GM23338 (cell line): ENCODE measurements at regions not wholly inside any gene's neighbourhood (a gene's known extent, or its start where the extent isn't known, plus 50 kb on each side); places are given as distances from the start of the nearest gene placed in this dataset.

Experiments
- ATAC-seq: fragments of 200-7000 bp; cut with Tn5 transposase; 3 replicates; pipeline ENCODE4 v1.9.1; 2020
- DNase-seq: peaks from one replicate; pipeline ENCODE4 v3.0.0-alpha.2; 2015; ENCODE audit warnings: low spot score
- H2AFZ ChIP-seq: fragments of 200-600 bp; sonication (generic); 2 replicates; pipeline ENCODE4 v1.8.0; 2016; ENCODE audit warnings: antibody characterized with exemption, mild to moderate bottlenecking, moderate library complexity
- H3F3A ChIP-seq: fragments of 200-600 bp; sonication (generic); replicated peaks from 2 replicates; pipeline ENCODE4 v1.8.0; 2017; ENCODE audit warnings: antibody characterized with exemption, mixed run types, low read depth
- H3K27ac ChIP-seq: fragments of 200-600 bp; sonication (generic); 2 replicates; pipeline ENCODE4 v1.6.1; 2016; ENCODE audit warnings: low read depth
- H3K27me3 ChIP-seq: fragments of 200-600 bp; sonication (generic); 2 replicates; pipeline ENCODE4 v1.8.0; 2016; ENCODE audit warnings: mild to moderate bottlenecking, mixed run types, moderate library complexity; ENCODE audit not compliant: insufficient read depth
- H3K36me3 ChIP-seq: fragments of 200-600 bp; sonication (generic); 2 replicates; pipeline ENCODE4 v1.8.0; 2016; ENCODE audit warnings: mild to moderate bottlenecking; ENCODE audit not compliant: insufficient read depth
- H3K4me1 ChIP-seq: fragments of 200-600 bp; sonication (generic); 2 replicates; pipeline ENCODE4 v1.8.0; 2016; ENCODE audit warnings: mild to moderate bottlenecking, moderate library complexity; ENCODE audit not compliant: insufficient read depth
- H3K4me2 ChIP-seq: fragments of 200-600 bp; sonication (generic); 2 replicates; pipeline ENCODE4 v1.7.1; 2017; ENCODE audit warnings: mixed run types
- H3K4me3 ChIP-seq: fragments of 200-600 bp; sonication (generic); 2 replicates; pipeline ENCODE4 v1.6.1; 2016; ENCODE audit warnings: mixed run types
- H3K79me2 ChIP-seq: fragments of 200-600 bp; sonication (generic); replicated peaks from 2 replicates; pipeline ENCODE4 v1.8.0; 2017; ENCODE audit warnings: mild to moderate bottlenecking; ENCODE audit not compliant: insufficient read depth
- H3K9me2 ChIP-seq: fragments of 200-600 bp; sonication (generic); 2 replicates; pipeline ENCODE4 v1.8.0; 2017; ENCODE audit not compliant: insufficient read depth
- H4K20me1 ChIP-seq: fragments of 200-600 bp; sonication (generic); replicated peaks from 2 replicates; pipeline ENCODE4 v1.8.0; 2017; ENCODE audit warnings: mild to moderate bottlenecking; ENCODE audit not compliant: insufficient read depth
- H3K27ac Mint-ChIP-seq: 2 replicates; pipeline ENCODE4 v1.8.0; 2020; ENCODE audit warnings: inconsistent platforms, mild to moderate bottlenecking, moderate library complexity, mixed read lengths
- H3K27me3 Mint-ChIP-seq: 3 replicates; pipeline ENCODE4 v1.8.0; 2022; ENCODE audit warnings: low read depth, mild to moderate bottlenecking, moderate library complexity, mixed read lengths, inconsistent platforms; ENCODE audit not compliant: insufficient read depth, poor library complexity
- H3K36me3 Mint-ChIP-seq: 3 replicates; pipeline ENCODE4 v1.8.0; 2021; ENCODE audit warnings: low read depth, mild to moderate bottlenecking, inconsistent platforms, moderate library complexity, mixed read lengths
- H3K4me1 Mint-ChIP-seq: 3 replicates; pipeline ENCODE4 v1.8.0; 2020; ENCODE audit warnings: mild to moderate bottlenecking, inconsistent platforms, mixed read lengths
- H3K4me3 Mint-ChIP-seq: 3 replicates; pipeline ENCODE4 v1.8.0; 2021; ENCODE audit warnings: moderate library complexity, mild to moderate bottlenecking, inconsistent platforms, mixed read lengths
- H3K9me3 Mint-ChIP-seq: 3 replicates; pipeline ENCODE4 v1.8.0; 2020; ENCODE audit warnings: moderate library complexity, mild to moderate bottlenecking, inconsistent platforms, mixed read lengths
- CREB1 ChIP-seq: fragments of 250-450 bp; sonication (Bioruptor Pico); IDR thresholded peaks from 2 replicates; pipeline ENCODE4 v1.5.0; 2020; ENCODE audit warnings: low read depth, mild to moderate bottlenecking, moderate library complexity
- EZH2 ChIP-seq: fragments of 200-600 bp; sonication (generic); IDR thresholded peaks from one replicate; pipeline ENCODE4 v1.8.0; 2017; ENCODE audit warnings: antibody characterized with exemption, mild to moderate bottlenecking, low read depth; ENCODE audit not compliant: unreplicated experiment
- EZH2phosphoT487 ChIP-seq: fragments of 200-600 bp; sonication (generic); IDR thresholded peaks from one replicate; pipeline ENCODE4 v1.8.1; 2018; ENCODE audit warnings: antibody characterized with exemption; ENCODE audit not compliant: unreplicated experiment
- JUNB ChIP-seq: IDR thresholded peaks from one replicate; pipeline ENCODE4 v1.6.1; 2016; ENCODE audit warnings: antibody characterized with exemption; ENCODE audit not compliant: unreplicated experiment
- POLR2AphosphoS5 ChIP-seq: IDR thresholded peaks from 2 replicates; pipeline ENCODE4 v1.6.1; 2016; ENCODE audit warnings: antibody characterized with exemption, low read depth
- STAT1 ChIP-seq: IDR thresholded peaks from one replicate; pipeline ENCODE4 v1.6.1; 2016; ENCODE audit warnings: antibody characterized with exemption; ENCODE audit not compliant: unreplicated experiment
- ZNF331 ChIP-seq: fragments of 250-450 bp; sonication (Bioruptor Pico); IDR thresholded peaks from 2 replicates; pipeline ENCODE4 v1.5.0; 2020; ENCODE audit warnings: low read depth, mild to moderate bottlenecking, moderate library complexity
- TF ChIP-seq, protein P1 (sequence below): IDR thresholded peaks from one replicate; pipeline ENCODE4 v1.6.1; 2018; ENCODE audit warnings: antibody characterized with exemption; ENCODE audit not compliant: unreplicated experiment
- TF ChIP-seq, protein P2 (sequence below): fragments of 250-450 bp; sonication (Bioruptor Pico); IDR thresholded peaks from 2 replicates; pipeline ENCODE4 v1.5.0; 2020; ENCODE audit warnings: mild to moderate bottlenecking, moderate library complexity
- TF ChIP-seq, protein P3 (sequence below): IDR thresholded peaks from 2 replicates; pipeline ENCODE4 v1.6.1; 2016; ENCODE audit warnings: antibody characterized with exemption

DNA sequence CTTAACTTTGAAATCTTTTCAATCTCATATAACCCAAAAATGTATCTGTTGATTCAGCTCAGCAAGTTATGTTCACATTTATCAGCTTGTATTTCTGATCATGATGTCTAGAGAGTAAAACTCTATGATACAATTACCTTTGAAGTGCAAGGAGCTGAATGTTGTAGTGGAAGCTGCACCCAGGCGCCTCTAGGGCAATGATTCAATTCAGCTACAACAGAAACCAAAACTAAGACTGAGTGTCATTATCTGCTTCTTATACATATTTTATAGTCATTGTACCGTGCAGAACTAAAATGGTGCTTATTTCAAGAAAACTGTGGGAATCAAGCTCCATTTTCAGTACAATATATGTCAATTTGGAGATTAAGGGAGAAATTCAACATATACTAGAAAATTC is 1237.5 kb downstream of the ZPLD1 start (continued):
- TF ChIP-seq, protein P1, sequence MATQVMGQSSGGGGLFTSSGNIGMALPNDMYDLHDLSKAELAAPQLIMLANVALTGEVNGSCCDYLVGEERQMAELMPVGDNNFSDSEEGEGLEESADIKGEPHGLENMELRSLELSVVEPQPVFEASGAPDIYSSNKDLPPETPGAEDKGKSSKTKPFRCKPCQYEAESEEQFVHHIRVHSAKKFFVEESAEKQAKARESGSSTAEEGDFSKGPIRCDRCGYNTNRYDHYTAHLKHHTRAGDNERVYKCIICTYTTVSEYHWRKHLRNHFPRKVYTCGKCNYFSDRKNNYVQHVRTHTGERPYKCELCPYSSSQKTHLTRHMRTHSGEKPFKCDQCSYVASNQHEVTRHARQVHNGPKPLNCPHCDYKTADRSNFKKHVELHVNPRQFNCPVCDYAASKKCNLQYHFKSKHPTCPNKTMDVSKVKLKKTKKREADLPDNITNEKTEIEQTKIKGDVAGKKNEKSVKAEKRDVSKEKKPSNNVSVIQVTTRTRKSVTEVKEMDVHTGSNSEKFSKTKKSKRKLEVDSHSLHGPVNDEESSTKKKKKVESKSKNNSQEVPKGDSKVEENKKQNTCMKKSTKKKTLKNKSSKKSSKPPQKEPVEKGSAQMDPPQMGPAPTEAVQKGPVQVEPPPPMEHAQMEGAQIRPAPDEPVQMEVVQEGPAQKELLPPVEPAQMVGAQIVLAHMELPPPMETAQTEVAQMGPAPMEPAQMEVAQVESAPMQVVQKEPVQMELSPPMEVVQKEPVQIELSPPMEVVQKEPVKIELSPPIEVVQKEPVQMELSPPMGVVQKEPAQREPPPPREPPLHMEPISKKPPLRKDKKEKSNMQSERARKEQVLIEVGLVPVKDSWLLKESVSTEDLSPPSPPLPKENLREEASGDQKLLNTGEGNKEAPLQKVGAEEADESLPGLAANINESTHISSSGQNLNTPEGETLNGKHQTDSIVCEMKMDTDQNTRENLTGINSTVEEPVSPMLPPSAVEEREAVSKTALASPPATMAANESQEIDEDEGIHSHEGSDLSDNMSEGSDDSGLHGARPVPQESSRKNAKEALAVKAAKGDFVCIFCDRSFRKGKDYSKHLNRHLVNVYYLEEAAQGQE: no peak
- no peak for TF ChIP-seq EZH2phosphoT487
- no peak for TF ChIP-seq JUNB
- TF ChIP-seq ZNF331 (CRISPR knock-in tag): no peak

DNA sequence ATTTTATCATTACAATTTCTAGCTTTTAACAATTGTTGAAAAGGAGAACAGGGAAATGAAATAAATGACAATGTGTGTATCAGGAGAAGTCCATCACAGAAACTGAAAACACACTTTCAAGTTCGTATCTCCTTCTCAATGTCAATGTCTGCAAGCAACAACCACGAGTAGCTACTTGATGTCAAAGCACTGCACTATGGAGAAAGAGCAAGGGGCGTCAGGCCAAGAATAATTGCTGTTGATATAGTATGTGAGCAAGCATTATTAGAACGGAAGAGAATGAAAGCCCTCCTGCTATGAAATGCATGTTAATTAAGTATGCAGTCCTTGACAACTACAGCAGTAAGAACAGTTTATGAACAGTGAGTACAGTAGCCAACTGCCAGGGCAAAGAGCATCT is 1250.1 kb downstream of the ZPLD1 start:
- no peaks in the 10 kb centered on the region for H3K4me1 ChIP-seq
- H3K4me2 ChIP-seq: no peak overlapping the region
- TF ChIP-seq, protein P2, sequence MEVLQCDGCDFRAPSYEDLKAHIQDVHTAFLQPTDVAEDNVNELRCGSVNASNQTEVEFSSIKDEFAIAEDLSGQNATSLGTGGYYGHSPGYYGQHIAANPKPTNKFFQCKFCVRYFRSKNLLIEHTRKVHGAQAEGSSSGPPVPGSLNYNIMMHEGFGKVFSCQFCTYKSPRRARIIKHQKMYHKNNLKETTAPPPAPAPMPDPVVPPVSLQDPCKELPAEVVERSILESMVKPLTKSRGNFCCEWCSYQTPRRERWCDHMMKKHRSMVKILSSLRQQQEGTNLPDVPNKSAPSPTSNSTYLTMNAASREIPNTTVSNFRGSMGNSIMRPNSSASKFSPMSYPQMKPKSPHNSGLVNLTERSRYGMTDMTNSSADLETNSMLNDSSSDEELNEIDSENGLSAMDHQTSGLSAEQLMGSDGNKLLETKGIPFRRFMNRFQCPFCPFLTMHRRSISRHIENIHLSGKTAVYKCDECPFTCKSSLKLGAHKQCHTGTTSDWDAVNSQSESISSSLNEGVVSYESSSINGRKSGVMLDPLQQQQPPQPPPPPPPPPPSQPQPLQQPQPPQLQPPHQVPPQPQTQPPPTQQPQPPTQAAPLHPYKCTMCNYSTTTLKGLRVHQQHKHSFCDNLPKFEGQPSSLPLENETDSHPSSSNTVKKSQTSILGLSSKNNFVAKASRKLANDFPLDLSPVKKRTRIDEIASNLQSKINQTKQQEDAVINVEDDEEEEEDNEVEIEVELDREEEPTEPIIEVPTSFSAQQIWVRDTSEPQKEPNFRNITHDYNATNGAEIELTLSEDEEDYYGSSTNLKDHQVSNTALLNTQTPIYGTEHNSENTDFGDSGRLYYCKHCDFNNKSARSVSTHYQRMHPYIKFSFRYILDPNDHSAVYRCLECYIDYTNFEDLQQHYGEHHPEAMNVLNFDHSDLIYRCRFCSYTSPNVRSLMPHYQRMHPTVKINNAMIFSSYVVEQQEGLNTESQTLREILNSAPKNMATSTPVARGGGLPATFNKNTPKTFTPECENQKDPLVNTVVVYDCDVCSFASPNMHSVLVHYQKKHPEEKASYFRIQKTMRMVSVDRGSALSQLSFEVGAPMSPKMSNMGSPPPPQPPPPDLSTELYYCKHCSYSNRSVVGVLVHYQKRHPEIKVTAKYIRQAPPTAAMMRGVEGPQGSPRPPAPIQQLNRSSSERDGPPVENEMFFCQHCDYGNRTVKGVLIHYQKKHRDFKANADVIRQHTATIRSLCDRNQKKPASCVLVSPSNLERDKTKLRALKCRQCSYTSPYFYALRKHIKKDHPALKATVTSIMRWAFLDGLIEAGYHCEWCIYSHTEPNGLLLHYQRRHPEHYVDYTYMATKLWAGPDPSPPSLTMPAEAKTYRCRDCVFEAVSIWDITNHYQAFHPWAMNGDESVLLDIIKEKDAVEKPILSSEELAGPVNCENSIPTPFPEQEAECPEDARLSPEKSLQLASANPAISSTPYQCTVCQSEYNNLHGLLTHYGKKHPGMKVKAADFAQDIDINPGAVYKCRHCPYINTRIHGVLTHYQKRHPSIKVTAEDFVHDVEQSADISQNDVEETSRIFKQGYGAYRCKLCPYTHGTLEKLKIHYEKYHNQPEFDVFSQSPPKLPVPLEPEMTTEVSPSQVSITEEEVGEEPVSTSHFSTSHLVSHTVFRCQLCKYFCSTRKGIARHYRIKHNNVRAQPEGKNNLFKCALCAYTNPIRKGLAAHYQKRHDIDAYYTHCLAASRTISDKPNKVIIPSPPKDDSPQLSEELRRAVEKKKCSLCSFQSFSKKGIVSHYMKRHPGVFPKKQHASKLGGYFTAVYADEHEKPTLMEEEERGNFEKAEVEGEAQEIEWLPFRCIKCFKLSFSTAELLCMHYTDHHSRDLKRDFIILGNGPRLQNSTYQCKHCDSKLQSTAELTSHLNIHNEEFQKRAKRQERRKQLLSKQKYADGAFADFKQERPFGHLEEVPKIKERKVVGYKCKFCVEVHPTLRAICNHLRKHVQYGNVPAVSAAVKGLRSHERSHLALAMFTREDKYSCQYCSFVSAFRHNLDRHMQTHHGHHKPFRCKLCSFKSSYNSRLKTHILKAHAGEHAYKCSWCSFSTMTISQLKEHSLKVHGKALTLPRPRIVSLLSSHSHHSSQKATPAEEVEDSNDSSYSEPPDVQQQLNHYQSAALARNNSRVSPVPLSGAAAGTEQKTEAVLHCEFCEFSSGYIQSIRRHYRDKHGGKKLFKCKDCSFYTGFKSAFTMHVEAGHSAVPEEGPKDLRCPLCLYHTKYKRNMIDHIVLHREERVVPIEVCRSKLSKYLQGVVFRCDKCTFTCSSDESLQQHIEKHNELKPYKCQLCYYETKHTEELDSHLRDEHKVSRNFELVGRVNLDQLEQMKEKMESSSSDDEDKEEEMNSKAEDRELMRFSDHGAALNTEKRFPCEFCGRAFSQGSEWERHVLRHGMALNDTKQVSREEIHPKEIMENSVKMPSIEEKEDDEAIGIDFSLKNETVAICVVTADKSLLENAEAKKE: no peak
- TF ChIP-seq CREB1 (CRISPR knock-in tag) (no peak), POLR2AphosphoS5 (no peak), EZH2phosphoT487 (no peak), STAT1 (no peak), EZH2 (no peak)
- TF ChIP-seq, protein P1: no peak
- TF ChIP-seq, protein P3, sequence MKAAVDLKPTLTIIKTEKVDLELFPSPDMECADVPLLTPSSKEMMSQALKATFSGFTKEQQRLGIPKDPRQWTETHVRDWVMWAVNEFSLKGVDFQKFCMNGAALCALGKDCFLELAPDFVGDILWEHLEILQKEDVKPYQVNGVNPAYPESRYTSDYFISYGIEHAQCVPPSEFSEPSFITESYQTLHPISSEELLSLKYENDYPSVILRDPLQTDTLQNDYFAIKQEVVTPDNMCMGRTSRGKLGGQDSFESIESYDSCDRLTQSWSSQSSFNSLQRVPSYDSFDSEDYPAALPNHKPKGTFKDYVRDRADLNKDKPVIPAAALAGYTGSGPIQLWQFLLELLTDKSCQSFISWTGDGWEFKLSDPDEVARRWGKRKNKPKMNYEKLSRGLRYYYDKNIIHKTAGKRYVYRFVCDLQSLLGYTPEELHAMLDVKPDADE: no peak
- H3K79me2 ChIP-seq: no peaks in the 10 kb centered on the region
- no peaks in the 10 kb centered on the region for H3K27me3 Mint-ChIP-seq
- H4K20me1 ChIP-seq: no peaks in the 10 kb centered on the region
- ATAC-seq (no peak), DNase-seq (no peak)
- peaks cover 6% of the 10 kb centered on the region; the same call in 2 of the 3 replicates for H3K9me3 Mint-ChIP-seq
- H3K27me3 ChIP-seq: no peaks in the 10 kb centered on the region
- H3K4me3 ChIP-seq: no peak overlapping the region
- no peak overlapping the region for H3K27ac Mint-ChIP-seq
- no peak overlapping the region for H3K4me3 Mint-ChIP-seq
- H3K36me3 Mint-ChIP-seq: no peaks in the 10 kb centered on the region
- no peak overlapping the region for H2AFZ ChIP-seq
- H3K9me2 ChIP-seq: no peaks in the 10 kb centered on the region
- H3K27ac ChIP-seq: no peak overlapping the region
- H3F3A ChIP-seq: no peaks in the 10 kb centered on the region
- no peaks in the 10 kb centered on the region for H3K36me3 ChIP-seq
- H3K4me1 Mint-ChIP-seq: no peaks in the 10 kb centered on the region
